T-cell (primary cell): ENCODE measurements at regions not wholly inside any gene's neighbourhood (a gene's known extent, or its start where the extent isn't known, plus 50 kb on each side); places are given as distances from the start of the nearest gene placed in this dataset.

Experiments
- ATAC-seq, 4 experiments: fragments of 200-7000 bp in 3 of 4; fragments of 150-1000 bp in 1 of 4; cut with Tn5 transposase; replicated peaks in 1 of 4; 1 replicate in 3 of 4; 2 replicates in 1 of 4; pipeline ENCODE4 v1.10.0; 2021; ENCODE audit warnings: moderate library complexity in 3 of 4, mild to moderate bottlenecking in 2 of 4, moderate number of reproducible peaks in 1 of 4
- CTCF ChIA-PET, 2 donors: fragments of 300-600 bp; sonication (Branson Sonifier 250); formaldehyde crosslinking; loops; one replicate each; lab custom pipeline; 2022; ENCODE audit warnings: antibody characterized with exemption in 2 of 2; lab: Charles Lee
- POLR2A ChIA-PET, 2 donors: fragments of 300-600 bp; sonication (Branson Sonifier 250); formaldehyde crosslinking; loops; one replicate each; lab custom pipeline; 2022; ENCODE audit warnings: antibody characterized with exemption in 2 of 2; lab: Charles Lee
- DNase-seq, 35 experiments: peaks; one replicate each; pipeline versions ENCODE4 v3.0.0 to v3.0.0-alpha.2; 2013 to 2023
- H3K27ac ChIP-seq: one replicate; pipeline ENCODE4 v1.5.1; 2013; ENCODE audit warnings: low read length
- H3K27me3 ChIP-seq, 2 experiments: replicated peaks in 1 of 2; 1 replicate in 1 of 2; 2 replicates in 1 of 2; pipeline versions ENCODE4 v1.6.1 to v1.7.0; 2013; ENCODE audit warnings: low read length in 1 of 2, mixed read lengths in 1 of 2; ENCODE audit not compliant: control insufficient read depth in 2 of 2, insufficient read depth in 2 of 2; ENCODE audit errors: extremely low read depth in 1 of 2
- H3K36me3 ChIP-seq, 2 donors: 1 replicate in 1 of 2; 2 replicates in 1 of 2; pipeline versions ENCODE4 v1.6.1 to v1.7.0; 2013; ENCODE audit warnings: low read length in 1 of 2; ENCODE audit not compliant: control insufficient read depth in 2 of 2, insufficient read depth in 1 of 2; ENCODE audit errors: extremely low read depth in 1 of 2
- H3K4me1 ChIP-seq, 2 experiments: 1 replicate in 1 of 2; 2 replicates in 1 of 2; pipeline versions ENCODE4 v1.6.1 to v1.7.0; 2013; ENCODE audit warnings: low read length in 2 of 2, mixed read lengths in 1 of 2; ENCODE audit not compliant: insufficient read depth in 2 of 2, control insufficient read depth in 1 of 2; ENCODE audit errors: extremely low read depth in 1 of 2
- H3K4me3 ChIP-seq, 2 donors: 1 replicate in 1 of 2; 2 replicates in 1 of 2; pipeline versions ENCODE4 v1.5.1 to v1.7.0; 2013; ENCODE audit warnings: mild to moderate bottlenecking in 2 of 2, low read length in 1 of 2, moderate library complexity in 1 of 2; ENCODE audit not compliant: control insufficient read depth in 1 of 2; ENCODE audit errors: extremely low read depth in 1 of 2
- H3K9me3 ChIP-seq: 2 replicates; pipeline ENCODE4 v1.7.0; 2013
- H3K27ac Mint-ChIP-seq, 2 donors: one replicate each; pipeline ENCODE4 v1.8.0; 2020 to 2021; ENCODE audit warnings: mild to moderate bottlenecking in 2 of 2, mixed read lengths in 2 of 2
- H3K27me3 Mint-ChIP-seq, 2 donors: one replicate each; pipeline ENCODE4 v1.8.0; 2021 to 2022; ENCODE audit warnings: mixed read lengths in 2 of 2
- H3K36me3 Mint-ChIP-seq: one replicate; pipeline ENCODE4 v1.8.0; 2021; ENCODE audit warnings: mixed read lengths
- H3K4me1 Mint-ChIP-seq, 3 donors: one replicate each; pipeline ENCODE4 v1.8.0; 2020 to 2022; ENCODE audit warnings: mixed read lengths in 3 of 3, mild to moderate bottlenecking in 1 of 3
- H3K4me3 Mint-ChIP-seq, 3 donors: one replicate each; pipeline ENCODE4 v1.8.0; 2020 to 2022; ENCODE audit warnings: mild to moderate bottlenecking in 3 of 3, mixed read lengths in 3 of 3, moderate library complexity in 3 of 3
- H3K9me3 Mint-ChIP-seq, 3 donors: one replicate each; pipeline ENCODE4 v1.8.0; 2020 to 2022; ENCODE audit warnings: mixed read lengths in 3 of 3
- WGBS: methylation state at CpG from one replicate; pipeline ENCODE4 v1.1.5; 2013; ENCODE audit warnings: missing lambda C conversion rate; ENCODE audit not compliant: insufficient coverage; 5-methylcytosine and 5-hydroxymethylcytosine counted together

- Histone ChIP-seq H3K27ac (no peak overlapping the region), H3K4me3 (no peak overlapping the region), H3K27me3 (peaks cover 0 to 36% of the 10 kb centered on the region in 2 experiments), H3K36me3 (no peaks in the 10 kb centered on the region), H3K4me1 (peaks cover 7 to 15% of the 10 kb centered on the region in 2 experiments), H3K9me3 (no peaks in the 10 kb centered on the region)
- Mint-ChIP-seq H3K36me3 (no peaks in the 10 kb centered on the region), H3K9me3 (no peaks in the 10 kb centered on the region), H3K4me1 (peaks cover 8 to 12% (median 12%) of the 10 kb centered on the region in 3 donors), H3K4me3 (no peak overlapping the region), H3K27me3 (peaks cover 3 to 9% of the 10 kb centered on the region in 2 donors), H3K27ac (no peak overlapping the region)
- WGBS = 84% methylated on average over 8 of the region's 10 CpGs
- ATAC-seq (no peak), DNase-seq (no peak)
- CTCF ChIA-PET = no interaction called here
- POLR2A ChIA-PET = no interaction called here
These were observed 493.6 kb downstream of the GADD45G start for GRCh38 chr9:90098408-90098807.

- H3K9me3 ChIP-seq = no peaks in the 10 kb centered on the region
- no peak overlapping the region for H3K4me3 ChIP-seq
- H3K4me1 ChIP-seq = peaks cover 10% of the 10 kb centered on the region in 2 experiments
- ATAC-seq (no peak), DNase-seq (peak in 1 of 35 experiments; percentile 31)
- ChIA-PET CTCF (interaction anchor here (0.9 to 4.9 kb wide), 4 partner anchors 494 to 502 kb away, joined by 3 to 72 read pairs (median 8); partner anchors contain the start of gene GADD45G (in 1 of the 2)), POLR2A (no interaction called here)
- H3K27me3 Mint-ChIP-seq = peaks cover 3 to 7% of the 10 kb centered on the region in 2 donors
- H3K36me3 ChIP-seq = no peaks in the 10 kb centered on the region
- H3K27ac ChIP-seq = no peak overlapping the region
- H3K4me1 Mint-ChIP-seq = peaks cover 6% of the 10 kb centered on the region in 3 donors
- no peaks in the 10 kb centered on the region for H3K36me3 Mint-ChIP-seq
- no peaks in the 10 kb centered on the region for H3K9me3 Mint-ChIP-seq
- H3K27me3 ChIP-seq = peaks cover 0 to 31% of the 10 kb centered on the region in 2 experiments
- no peak overlapping the region for H3K27ac Mint-ChIP-seq
- no peak overlapping the region for H3K4me3 Mint-ChIP-seq
- WGBS = 81% methylated on average over 4 of the region's 9 CpGs
These were observed 494.6 kb downstream of the GADD45G start for GRCh38 chr9:90099262-90099963.

GRCh38 chr9:90100014-90100413 lies 495.2 kb downstream of the GADD45G start:
- Mint-ChIP-seq H3K4me3 (no peak overlapping the region), H3K27ac (no peak overlapping the region), H3K9me3 (no peaks in the 10 kb centered on the region), H3K36me3 (no peaks in the 10 kb centered on the region), H3K4me1 (peaks cover 6% of the 10 kb centered on the region in 3 donors), H3K27me3 (peaks cover 3 to 7% of the 10 kb centered on the region in 2 donors)
- Histone ChIP-seq H3K27ac (no peak overlapping the region), H3K4me3 (no peak overlapping the region), H3K4me1 (peaks cover 10% of the 10 kb centered on the region in 2 experiments), H3K9me3 (no peaks in the 10 kb centered on the region), H3K36me3 (no peaks in the 10 kb centered on the region), H3K27me3 (peaks cover 0 to 31% of the 10 kb centered on the region in 2 experiments)
- WGBS = 90% methylated on average over 3 of the region's 3 CpGs
- POLR2A ChIA-PET = no interaction called here
- CTCF ChIA-PET = interaction anchor here (0.5 to 4.9 kb wide), 6 partner anchors 495 to 677 kb away, joined by 3 to 72 read pairs (median 8); partner anchors contain the start of gene GADD45G (in 1 of the 2)
- DNase-seq (no peak), ATAC-seq (no peak)

- Mint-ChIP-seq H3K4me3 (no peak overlapping the region), H3K9me3 (no peaks in the 10 kb centered on the region), H3K27me3 (peaks cover 0 to 2% of the 10 kb centered on the region in 2 donors), H3K27ac (no peak overlapping the region), H3K36me3 (no peaks in the 10 kb centered on the region), H3K4me1 (peaks cover 0 to 6% (median 6%) of the 10 kb centered on the region in 3 donors)
- H3K4me1 ChIP-seq = peaks cover 5 to 7% of the 10 kb centered on the region in 2 experiments
- no peaks in the 10 kb centered on the region for H3K9me3 ChIP-seq
- H3K27me3 ChIP-seq = peaks cover 0 to 12% of the 10 kb centered on the region in 2 experiments
- ATAC-seq (peak; percentile 97 to 100 (median 98)), DNase-seq (peak; percentile 38 to 87 (median 73))
- H3K4me3 ChIP-seq = no peak overlapping the region
- ChIA-PET POLR2A (no interaction called here), CTCF (interaction anchor here (0.7 to 4.9 kb wide), 14 partner anchors 145 to 518 kb away, joined by 3 to 72 read pairs (median 4); partner anchors contain the start of gene GADD45G (in 1 of the 2))
- no peaks in the 10 kb centered on the region for H3K36me3 ChIP-seq
- 17% methylated on average over 5 of the region's 6 CpGs for WGBS
- H3K27ac ChIP-seq = no peak overlapping the region
These were observed 497.6 kb downstream of the GADD45G start for GRCh38 chr9:90102292-90102901.

GRCh38 chr9:90103771-90104170 lies 499.0 kb downstream of the GADD45G start:
- no peaks in the 10 kb centered on the region for H3K9me3 ChIP-seq
- H3K27me3 ChIP-seq = peaks cover 0 to under 1% of the 10 kb centered on the region in 2 experiments
- ChIA-PET CTCF (interaction anchor here (2.1 to 4.9 kb wide), 3 partner anchors 501 to 506 kb away, joined by 13 to 72 read pairs (median 24); no protein-coding TSS in a partner anchor), POLR2A (no interaction called here)
- no peaks in the 10 kb centered on the region for H3K36me3 ChIP-seq
- Mint-ChIP-seq H3K36me3 (no peaks in the 10 kb centered on the region), H3K27ac (no peak overlapping the region), H3K27me3 (peaks cover 0 to 3% of the 10 kb centered on the region in 2 donors), H3K9me3 (no peaks in the 10 kb centered on the region), H3K4me3 (no peak overlapping the region), H3K4me1 (peaks cover 0 to 6% (median 6%) of the 10 kb centered on the region in 3 donors)
- ATAC-seq (no peak), DNase-seq (no peak)
- peaks cover 5 to 7% of the 10 kb centered on the region in 2 experiments for H3K4me1 ChIP-seq
- H3K4me3 ChIP-seq = no peak overlapping the region
- no peak overlapping the region for H3K27ac ChIP-seq

GRCh38 chr9:90105773-90106172 lies 501.0 kb downstream of the GADD45G start:
- peaks cover 5 to 7% of the 10 kb centered on the region in 2 experiments for H3K4me1 ChIP-seq
- POLR2A ChIA-PET = no interaction called here
- Mint-ChIP-seq H3K27ac (no peak overlapping the region), H3K9me3 (peaks cover 0 to 12% (median 7%) of the 10 kb centered on the region in 3 donors), H3K4me3 (no peak overlapping the region), H3K4me1 (peaks cover 0 to 6% (median 6%) of the 10 kb centered on the region in 3 donors), H3K36me3 (peaks cover 4% of the 10 kb centered on the region), H3K27me3 (peaks cover 3 to 5% of the 10 kb centered on the region in 2 donors)
- H3K36me3 ChIP-seq = no peaks in the 10 kb centered on the region
- no peak for ATAC-seq
- CTCF ChIA-PET = interaction anchor here (0.9 to 2.0 kb wide), 2 partner anchors 508 to 513 kb away, joined by 3 to 7 read pairs; no protein-coding TSS in a partner anchor
- no peaks in the 10 kb centered on the region for H3K27me3 ChIP-seq
- DNase-seq = no peak
- H3K9me3 ChIP-seq = no peaks in the 10 kb centered on the region
- WGBS = no CpG with 5 or more reads among the region's 1 CpG
- H3K4me3 ChIP-seq = no peak overlapping the region
- H3K27ac ChIP-seq = no peak overlapping the region
